CD4-positive, alpha-beta memory T cell (primary cell): ENCODE measurements at regions not wholly inside any gene's neighbourhood (a gene's known extent, or its start where the extent isn't known, plus 50 kb on each side); places are given as distances from the start of the nearest gene placed in this dataset.

ENCODE experiments used
- CTCF ChIA-PET: fragments of 350-600 bp; sonication (Branson Sonifier 250); formaldehyde crosslinking; loops from one replicate; lab custom pipeline; 2021; ENCODE audit warnings: inconsistent platforms; ENCODE audit not compliant: partially characterized antibody; lab: Charles Lee
- POLR2A ChIA-PET: fragments of 350-600 bp; sonication (Branson Sonifier 250); formaldehyde crosslinking; loops from one replicate; lab custom pipeline; 2021; ENCODE audit not compliant: partially characterized antibody; lab: Charles Lee
- DNase-seq, 5 donors: peaks; one replicate each; pipeline versions ENCODE4 v3.0.0 to v3.0.0-alpha.2; 2020 to 2022; ENCODE audit warnings: mixed read lengths in 1 of 5
- H3K27ac ChIP-seq: one replicate; pipeline ENCODE4 v1.7.0; 2013; ENCODE audit warnings: low read depth, low read length
- H3K27me3 ChIP-seq: 2 replicates; pipeline ENCODE4 v1.7.0; 2013; ENCODE audit warnings: mild to moderate bottlenecking, low read length, moderate library complexity; ENCODE audit not compliant: insufficient read depth
- H3K36me3 ChIP-seq: 2 replicates; pipeline ENCODE4 v1.7.0; 2013; ENCODE audit warnings: mild to moderate bottlenecking, low read length, moderate library complexity; ENCODE audit not compliant: insufficient read depth
- H3K4me1 ChIP-seq: 2 replicates; pipeline ENCODE4 v1.7.0; 2013; ENCODE audit warnings: mild to moderate bottlenecking, low read length, moderate library complexity; ENCODE audit not compliant: insufficient read depth
- H3K4me3 ChIP-seq, 2 donors: one replicate each; pipeline ENCODE4 v1.7.0; 2013; ENCODE audit warnings: low read length in 2 of 2, mild to moderate bottlenecking in 1 of 2
- H3K9me3 ChIP-seq, 2 donors: one replicate each; pipeline ENCODE4 v1.7.0; 2013; ENCODE audit warnings: low read length in 2 of 2, control low read depth in 1 of 2; ENCODE audit not compliant: control insufficient read depth in 1 of 2
- H3K27ac Mint-ChIP-seq, 7 donors: one replicate each; pipeline ENCODE4 v1.8.0; 2020 to 2021; ENCODE audit warnings: mixed read lengths in 7 of 7, mild to moderate bottlenecking in 6 of 7, inconsistent platforms in 3 of 7, moderate library complexity in 3 of 7
- H3K27me3 Mint-ChIP-seq, 2 donors: one replicate each; pipeline ENCODE4 v1.8.0; 2020 to 2021; ENCODE audit warnings: mixed read lengths in 2 of 2
- H3K36me3 Mint-ChIP-seq, 2 donors: one replicate each; pipeline ENCODE4 v1.8.0; 2020 to 2021; ENCODE audit warnings: mixed read lengths in 2 of 2, inconsistent platforms in 1 of 2, mild to moderate bottlenecking in 1 of 2
- H3K4me1 Mint-ChIP-seq, 4 donors: one replicate each; pipeline ENCODE4 v1.8.0; 2020 to 2021; ENCODE audit warnings: mixed read lengths in 4 of 4, mild to moderate bottlenecking in 1 of 4
- H3K4me3 Mint-ChIP-seq, 8 donors: one replicate each; pipeline ENCODE4 v1.8.0; 2020 to 2021; ENCODE audit warnings: mixed read lengths in 8 of 8, mild to moderate bottlenecking in 7 of 8, moderate library complexity in 6 of 8, inconsistent platforms in 3 of 8
- H3K9me3 Mint-ChIP-seq, 8 donors: one replicate each; pipeline ENCODE4 v1.8.0; 2020 to 2021; ENCODE audit warnings: mixed read lengths in 8 of 8, mild to moderate bottlenecking in 5 of 8, inconsistent platforms in 3 of 8, moderate library complexity in 1 of 8
- intact Hi-C: fragments of 100-400 bp; cut with micrococcal nuclease; formaldehyde crosslinking; loops from one replicate; pipeline ENCODE4 v1.15.1; 2023

- Mint-ChIP-seq H3K36me3 (no peaks in the 10 kb centered on the region), H3K9me3 (peaks cover 0 to 4% (median 1%) of the 10 kb centered on the region in 8 donors), H3K27me3 (peaks cover 3 to 6% of the 10 kb centered on the region in 2 donors), H3K4me3 (no peak overlapping the region), H3K4me1 (no peaks in the 10 kb centered on the region), H3K27ac (no peak overlapping the region)
- Histone ChIP-seq H3K27me3 (no peaks in the 10 kb centered on the region), H3K9me3 (no peaks in the 10 kb centered on the region), H3K27ac (no peak overlapping the region), H3K4me3 (no peak overlapping the region), H3K36me3 (no peaks in the 10 kb centered on the region), H3K4me1 (no peaks in the 10 kb centered on the region)
- ChIA-PET CTCF (no interaction called here), POLR2A (no interaction called here)
- no peak for DNase-seq
- intact Hi-C loops, result no loop called here
Measured at GRCh38 chr12:19002216-19002615, 127.3 kb upstream of the PLEKHA5 start.

GRCh38 chr12:19003141-19003540 is 126.4 kb upstream of the PLEKHA5 start:
- POLR2A ChIA-PET, result no interaction called here
- Histone ChIP-seq H3K27ac (no peak overlapping the region), H3K36me3 (no peaks in the 10 kb centered on the region), H3K9me3 (no peaks in the 10 kb centered on the region), H3K27me3 (no peaks in the 10 kb centered on the region), H3K4me1 (no peaks in the 10 kb centered on the region), H3K4me3 (no peak overlapping the region)
- DNase-seq, result no peak
- no peak overlapping the region for H3K27ac Mint-ChIP-seq
- peaks cover 0 to 4% (median under 1%) of the 10 kb centered on the region in 8 donors for H3K9me3 Mint-ChIP-seq
- H3K27me3 Mint-ChIP-seq, result peaks cover 3 to 6% of the 10 kb centered on the region in 2 donors
- intact Hi-C loops, result no loop called here
- H3K36me3 Mint-ChIP-seq, result no peaks in the 10 kb centered on the region
- H3K4me1 Mint-ChIP-seq, result no peaks in the 10 kb centered on the region
- H3K4me3 Mint-ChIP-seq, result no peak overlapping the region
- CTCF ChIA-PET, result no interaction called here

- ChIA-PET CTCF (no interaction called here), POLR2A (no interaction called here)
- Mint-ChIP-seq H3K27me3 (peaks cover 3 to 6% of the 10 kb centered on the region in 2 donors), H3K4me3 (no peak overlapping the region), H3K27ac (no peak overlapping the region), H3K4me1 (no peaks in the 10 kb centered on the region), H3K9me3 (peaks cover 0 to 4% (median 0%) of the 10 kb centered on the region in 8 donors), H3K36me3 (no peaks in the 10 kb centered on the region)
- Histone ChIP-seq H3K9me3 (no peaks in the 10 kb centered on the region), H3K4me1 (no peaks in the 10 kb centered on the region), H3K27me3 (no peaks in the 10 kb centered on the region), H3K27ac (no peak overlapping the region), H3K36me3 (no peaks in the 10 kb centered on the region), H3K4me3 (no peak overlapping the region)
- DNase-seq, result no peak
- intact Hi-C loops, result no loop called here
Measured at GRCh38 chr12:19003987-19004619, 125.4 kb upstream of the PLEKHA5 start.

GRCh38 chr12:19005257-19005801 is 124.2 kb upstream of the PLEKHA5 start:
- H3K4me3 Mint-ChIP-seq, result no peak overlapping the region
- Histone ChIP-seq H3K36me3 (no peaks in the 10 kb centered on the region), H3K4me1 (no peaks in the 10 kb centered on the region), H3K27ac (no peak overlapping the region), H3K27me3 (no peaks in the 10 kb centered on the region), H3K9me3 (no peaks in the 10 kb centered on the region), H3K4me3 (no peak overlapping the region)
- H3K36me3 Mint-ChIP-seq, result no peaks in the 10 kb centered on the region
- POLR2A ChIA-PET, result no interaction called here
- intact Hi-C loops, result no loop called here
- H3K9me3 Mint-ChIP-seq, result no peaks in the 10 kb centered on the region
- no peak for DNase-seq
- peaks cover 2 to 8% of the 10 kb centered on the region in 2 donors for H3K27me3 Mint-ChIP-seq
- H3K4me1 Mint-ChIP-seq, result no peaks in the 10 kb centered on the region
- H3K27ac Mint-ChIP-seq, result no peak overlapping the region
- CTCF ChIA-PET, result no interaction called here

GRCh38 chr12:19006626-19007137 is 122.9 kb upstream of the PLEKHA5 start:
- POLR2A ChIA-PET, result no interaction called here
- no peaks in the 10 kb centered on the region for H3K27me3 ChIP-seq
- peaks cover 2 to 8% of the 10 kb centered on the region in 2 donors for H3K27me3 Mint-ChIP-seq
- H3K4me1 Mint-ChIP-seq, result no peaks in the 10 kb centered on the region
- H3K36me3 ChIP-seq, result no peaks in the 10 kb centered on the region
- H3K27ac Mint-ChIP-seq, result no peak overlapping the region
- no peak overlapping the region for H3K4me3 ChIP-seq
- H3K4me3 Mint-ChIP-seq, result no peak overlapping the region
- H3K36me3 Mint-ChIP-seq, result no peaks in the 10 kb centered on the region
- no peaks in the 10 kb centered on the region for H3K9me3 ChIP-seq
- CTCF ChIA-PET, result no interaction called here
- H3K4me1 ChIP-seq, result no peaks in the 10 kb centered on the region
- DNase-seq, result no peak
- intact Hi-C loops, result no loop called here
- H3K9me3 Mint-ChIP-seq, result no peaks in the 10 kb centered on the region
- H3K27ac ChIP-seq, result no peak overlapping the region

- no peaks in the 10 kb centered on the region for H3K4me1 Mint-ChIP-seq
- H3K27me3 ChIP-seq, result no peaks in the 10 kb centered on the region
- CTCF ChIA-PET, result no interaction called here
Measured at GRCh38 chr12:19008102-19008501, 121.4 kb upstream of the PLEKHA5 start.

GRCh38 chr12:19010087-19010486 is 119.4 kb upstream of the PLEKHA5 start:
- H3K27me3 ChIP-seq, result no peaks in the 10 kb centered on the region
- no peak overlapping the region for H3K4me3 ChIP-seq
- intact Hi-C loops, result no loop called here
- H3K36me3 ChIP-seq, result no peaks in the 10 kb centered on the region
- Mint-ChIP-seq H3K27ac (no peak overlapping the region), H3K4me1 (no peaks in the 10 kb centered on the region), H3K36me3 (no peaks in the 10 kb centered on the region), H3K27me3 (peaks cover 2 to 8% of the 10 kb centered on the region in 2 donors), H3K9me3 (no peaks in the 10 kb centered on the region), H3K4me3 (no peak overlapping the region)
- POLR2A ChIA-PET, result no interaction called here
- no peaks in the 10 kb centered on the region for H3K9me3 ChIP-seq
- no peak overlapping the region for H3K27ac ChIP-seq
- DNase-seq, result no peak
- H3K4me1 ChIP-seq, result no peaks in the 10 kb centered on the region
- CTCF ChIA-PET, result no interaction called here

More at GRCh38 chr12:19008102-19008501, 121.4 kb upstream of the PLEKHA5 start:
- DNase-seq, result no peak
- peaks cover 2 to 8% of the 10 kb centered on the region in 2 donors for H3K27me3 Mint-ChIP-seq
- no peaks in the 10 kb centered on the region for H3K36me3 ChIP-seq
- H3K4me1 ChIP-seq, result no peaks in the 10 kb centered on the region
- H3K27ac Mint-ChIP-seq, result no peak overlapping the region
- no peaks in the 10 kb centered on the region for H3K9me3 Mint-ChIP-seq
- H3K36me3 Mint-ChIP-seq, result no peaks in the 10 kb centered on the region
- POLR2A ChIA-PET, result no interaction called here
- no peaks in the 10 kb centered on the region for H3K9me3 ChIP-seq
- intact Hi-C loops, result no loop called here
- no peak overlapping the region for H3K4me3 Mint-ChIP-seq
- H3K4me3 ChIP-seq, result no peak overlapping the region
- H3K27ac ChIP-seq, result no peak overlapping the region
